ENCODE measurements at regions not wholly inside any gene's neighbourhood (a gene's known extent, or its start where the extent isn't known, plus 50 kb on each side); places are given as distances from the start of the nearest gene placed in this dataset.
"Not testable (repeated sequence)": the region's sequence is repeated elsewhere in the genome, so short reads cannot be mapped to it uniquely, and the experiment has no call there.

DNA sequence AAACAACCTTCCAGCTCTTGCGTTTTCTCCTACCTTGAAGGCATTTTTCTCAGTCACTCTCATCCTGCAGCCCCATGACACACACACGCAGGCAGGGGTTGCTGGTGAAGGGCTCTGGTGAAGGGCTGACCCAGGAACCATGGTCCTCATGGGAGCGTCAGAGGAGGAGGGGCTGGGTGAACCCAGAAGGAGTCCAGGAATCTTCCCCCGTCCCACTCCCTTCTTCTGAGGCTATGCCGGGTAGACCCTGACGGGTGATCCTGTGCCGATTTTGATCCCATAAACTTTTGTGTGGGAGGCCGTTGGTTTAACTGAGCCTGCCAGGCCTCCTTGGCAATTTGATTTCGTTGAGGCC is 278.4 kb upstream of the FOXF1 start:
- no peak overlapping the region for H3K4me3 ChIP-seq
- DNase-seq = no peak
- POLR2A ChIA-PET (ENCODE audit: unreplicated experiment) = no interaction called here

DNA sequence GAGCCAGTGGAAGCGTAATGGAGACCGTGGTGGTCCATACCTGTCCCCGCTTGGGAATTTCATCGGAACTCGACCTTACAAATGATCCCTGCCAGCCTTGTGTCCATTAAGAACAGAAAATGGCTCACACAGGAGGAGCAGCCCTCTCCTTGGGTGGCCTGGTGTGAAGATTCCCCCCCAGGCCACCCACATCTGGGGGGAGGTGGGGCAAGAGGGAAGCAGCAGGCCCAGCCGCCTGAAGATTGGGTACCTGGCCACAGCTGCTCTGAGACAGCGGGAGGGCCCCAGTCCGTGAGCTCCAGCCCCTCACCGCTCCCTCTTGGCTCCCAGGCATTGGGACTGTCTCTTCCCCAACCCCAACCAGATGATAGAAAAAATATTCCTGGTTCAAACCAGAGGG is 277.8 kb upstream of the FOXF1 start:
- Histone ChIP-seq H4K20me1 (ENCODE audit: insufficient read depth) (no peaks in the 10 kb centered on the region), H3K9me3 (ENCODE audit: insufficient read depth, low read depth) (no peaks in the 10 kb centered on the region), H3K4me2 (no peak overlapping the region), H3K27me3 (ENCODE audit: insufficient read depth, low read depth) (peaks cover 48% of the 10 kb centered on the region), H2AFZ (no peak overlapping the region), H3K27ac (no peak overlapping the region), H3K4me3 (no peak overlapping the region), H3F3A (ENCODE audit: insufficient read depth, low read depth) (no peaks in the 10 kb centered on the region), H3K36me3 (ENCODE audit: low read depth) (no peaks in the 10 kb centered on the region), H3K79me2 (ENCODE audit: low read depth) (no peaks in the 10 kb centered on the region), H3K4me1 (replicated peaks; ENCODE audit: insufficient read depth) (no peaks in the 10 kb centered on the region), H3K9me2 (ENCODE audit: insufficient read depth) (no peaks in the 10 kb centered on the region)
- TF ChIP-seq CTCF (conservative IDR thresholded peaks at IDR 0.05) (no peak), EZH2 (IDR thresholded peaks at IDR 0.05; ENCODE audit: low read depth) (no peak)
- BruUV-seq (replicated peaks) = no TSS peak
- DNase-seq = no peak
- CTCF ChIA-PET = no interaction called here
- POLR2A ChIA-PET (ENCODE audit: unreplicated experiment) = no interaction called here
- intact Hi-C loops (cut with micrococcal nuclease; ENCODE audit: unreplicated experiment) = no loop called here

More for the DNA sequence above, 278.4 kb upstream of the FOXF1 start:
- H3K9me3 ChIP-seq (ENCODE audit: insufficient read depth, low read depth) = no peaks in the 10 kb centered on the region
- no peaks in the 10 kb centered on the region for H3F3A ChIP-seq (ENCODE audit: insufficient read depth, low read depth)
- no peaks in the 10 kb centered on the region for H3K79me2 ChIP-seq (ENCODE audit: low read depth)
- no peak overlapping the region for H3K4me2 ChIP-seq
- no peaks in the 10 kb centered on the region for H3K36me3 ChIP-seq (ENCODE audit: low read depth)
- peaks cover 53% of the 10 kb centered on the region for H3K27me3 ChIP-seq (ENCODE audit: insufficient read depth, low read depth)
- H2AFZ ChIP-seq = no peak overlapping the region
- TF ChIP-seq EZH2 (IDR thresholded peaks at IDR 0.05; ENCODE audit: low read depth) = no peak
- no peak for TF ChIP-seq CTCF (conservative IDR thresholded peaks at IDR 0.05)
- no peaks in the 10 kb centered on the region for H3K4me1 ChIP-seq (replicated peaks; ENCODE audit: insufficient read depth)
- intact Hi-C loops (cut with micrococcal nuclease; ENCODE audit: unreplicated experiment) = no loop called here
- H4K20me1 ChIP-seq (ENCODE audit: insufficient read depth) = no peaks in the 10 kb centered on the region
- CTCF ChIA-PET = no interaction called here
- H3K9me2 ChIP-seq (ENCODE audit: insufficient read depth) = no peaks in the 10 kb centered on the region
- H3K27ac ChIP-seq = no peak overlapping the region
- BruUV-seq (replicated peaks) = no TSS peak

DNA sequence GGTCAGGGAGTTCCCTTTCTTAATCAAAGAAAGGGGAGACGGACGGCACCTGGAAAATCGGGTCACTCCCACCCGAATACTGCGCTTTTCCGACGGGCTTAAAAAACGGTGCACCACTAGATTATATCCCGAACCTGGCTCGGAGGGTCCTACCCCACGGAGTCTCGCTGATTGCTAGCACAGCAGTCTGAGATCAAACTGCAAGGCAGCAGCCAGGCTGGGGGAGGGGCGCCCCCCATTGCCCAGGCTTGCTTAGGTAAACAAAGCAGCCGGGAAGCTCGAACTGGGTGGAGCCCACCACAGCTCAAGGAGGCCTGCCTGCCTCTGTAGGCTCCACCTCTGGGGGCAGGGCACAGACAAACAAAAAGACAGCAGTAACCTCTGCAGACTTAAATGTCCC is 276.8 kb upstream of the FOXF1 start:
- H3K79me2 ChIP-seq (ENCODE audit: low read depth); H3K9me2 ChIP-seq (ENCODE audit: insufficient read depth); H4K20me1 ChIP-seq (ENCODE audit: insufficient read depth); DNase-seq; BruUV-seq (replicated peaks); H2AFZ ChIP-seq; intact Hi-C loops (cut with micrococcal nuclease; ENCODE audit: unreplicated experiment); H3K4me3 ChIP-seq; H3F3A ChIP-seq (ENCODE audit: insufficient read depth, low read depth); POLR2A ChIA-PET (ENCODE audit: unreplicated experiment); H3K9me3 ChIP-seq (ENCODE audit: insufficient read depth, low read depth); H3K27ac ChIP-seq; H3K36me3 ChIP-seq (ENCODE audit: low read depth); H3K4me2 ChIP-seq; H3K4me1 ChIP-seq (replicated peaks; ENCODE audit: insufficient read depth); CTCF ChIA-PET: not testable (repeated sequence)
- peaks cover 41% of the 10 kb centered on the region for H3K27me3 ChIP-seq (ENCODE audit: insufficient read depth, low read depth)

- Histone ChIP-seq H3K27me3 (ENCODE audit: insufficient read depth, low read depth) (peaks cover 42% of the 10 kb centered on the region), H2AFZ (no peak overlapping the region), H3K9me3 (ENCODE audit: insufficient read depth, low read depth) (no peaks in the 10 kb centered on the region), H3K36me3 (ENCODE audit: low read depth) (no peaks in the 10 kb centered on the region), H4K20me1 (ENCODE audit: insufficient read depth) (peaks cover 5% of the 10 kb centered on the region; the same call in 1 of the 2 replicates), H3K27ac (no peak overlapping the region), H3K79me2 (ENCODE audit: low read depth) (no peaks in the 10 kb centered on the region), H3K4me2 (no peak overlapping the region), H3K4me1 (replicated peaks; ENCODE audit: insufficient read depth) (no peaks in the 10 kb centered on the region), H3K4me3 (no peak overlapping the region), H3K9me2 (ENCODE audit: insufficient read depth) (no peaks in the 10 kb centered on the region), H3F3A (ENCODE audit: insufficient read depth, low read depth) (no peaks in the 10 kb centered on the region)
- no TSS peak for BruUV-seq (replicated peaks)
- ChIA-PET POLR2A (ENCODE audit: unreplicated experiment) (no interaction called here), CTCF (no interaction called here)
- intact Hi-C loops (cut with micrococcal nuclease; ENCODE audit: unreplicated experiment) = no loop called here
- TF ChIP-seq EZH2 (IDR thresholded peaks at IDR 0.05; ENCODE audit: low read depth) (no peak), CTCF (conservative IDR thresholded peaks at IDR 0.05) (no peak)
- no peak for DNase-seq
Measured at GRCh38 chr16:86239381-86239780, 270.9 kb upstream of the FOXF1 start.

Measured in PC-9 (cell line).